K562 (cell line): ENCODE measurements at regions not wholly inside any gene's neighbourhood (a gene's known extent, or its start where the extent isn't known, plus 50 kb on each side); places are given as distances from the start of the nearest gene placed in this dataset.

Source experiments
- ATAC-seq: fragments of 200-7000 bp; cut with Tn5 transposase; 3 replicates; pipeline ENCODE4 v1.9.1; 2020; ENCODE audit warnings: moderate library complexity
- BruUV-seq: library from RNA; stranded (reverse); fragments of 400-500 nt; replicated peaks from 2 replicates; lab custom pipeline; 2021; lab: Mats Ljungman, UMichigan
- CTCF ChIA-PET: fragments of 300-600 bp; formaldehyde crosslinking; extraction: SDS; loops from one replicate; lab custom pipeline; 2021; ENCODE audit warnings: low intra/inter-chr PET ratio; lab: Yijun Ruan, JAX
- POLR2A ChIA-PET: fragments of 300-600, 350-650 bp; sonication (Branson Sonifier 250); formaldehyde crosslinking; extraction: SDS; loops from one replicate; lab custom pipeline; 2021; ENCODE audit warnings: antibody characterized with exemption, inconsistent platforms; lab: Yijun Ruan, JAX
- DNase-seq, 4 experiments: peaks; one replicate each; pipeline versions ENCODE4 v3.0.0 to v3.0.0-alpha.2; 2011 to 2018; ENCODE audit warnings: low spot score in 3 of 4, mixed read lengths in 3 of 4; ENCODE audit errors: extremely low read depth in 1 of 4
- FAIRE-seq: peaks from 2 replicates; lab custom pipeline; 2011; peaks lifted over from hg19 to GRCh38; lab: Jason Lieb, UNC
- H2AFZ ChIP-seq: 2 replicates; pipeline ENCODE4 v1.6.0; 2011; ENCODE audit warnings: low read depth, low read length, control low read depth, inconsistent platforms
- H3K27ac ChIP-seq: fragments of 200-600 bp; 3 replicates; pipeline ENCODE4 v1.8.0; 2011; ENCODE audit warnings: low read depth, mild to moderate bottlenecking, control low read depth, inconsistent platforms, low read length, moderate library complexity, mixed read lengths; ENCODE audit errors: extremely low read depth
- H3K27me3 ChIP-seq, 2 experiments: fragments of 300-600 bp in 1 of 2; 2 replicates in 1 of 2; 3 replicates in 1 of 2; pipeline versions ENCODE4 v1.6.0 to v1.8.0; 2011; ENCODE audit warnings: inconsistent platforms in 2 of 2, low read length in 2 of 2, mild to moderate bottlenecking in 1 of 2, mixed read lengths in 1 of 2, moderate library complexity in 1 of 2; ENCODE audit not compliant: control insufficient read depth in 2 of 2, insufficient read depth in 2 of 2
- H3K36me3 ChIP-seq: fragments of 300-600 bp; 3 replicates; pipeline ENCODE4 v1.8.0; 2011; ENCODE audit warnings: mild to moderate bottlenecking, low read length, inconsistent platforms; ENCODE audit not compliant: control insufficient read depth, insufficient read depth
- H3K4me1 ChIP-seq, 2 experiments: fragments of 200-600 bp in 1 of 2; replicated peaks in 1 of 2; 2 replicates in 1 of 2; 3 replicates in 1 of 2; pipeline versions ENCODE4 v1.5.1 to v1.8.0; 2011; ENCODE audit warnings: inconsistent platforms in 2 of 2, low read length in 2 of 2, mild to moderate bottlenecking in 1 of 2, mixed read lengths in 1 of 2, moderate library complexity in 1 of 2; ENCODE audit not compliant: control insufficient read depth in 2 of 2, insufficient read depth in 2 of 2
- H3K4me2 ChIP-seq: 2 replicates; pipeline ENCODE4 v1.6.1; 2011; ENCODE audit warnings: low read length, control low read depth, inconsistent platforms, mixed read lengths; ENCODE audit not compliant: insufficient read depth
- H3K4me3 ChIP-seq: fragments of 200-600 bp; sonication (generic), shearing (Covaris generic); 2 replicates; pipeline ENCODE4 v1.5.1; 2016; ENCODE audit warnings: control low read depth, inconsistent platforms
- H3K79me2 ChIP-seq: fragments of 200-600 bp; 3 replicates; pipeline ENCODE4 v1.8.0; 2011; ENCODE audit warnings: low read length, inconsistent platforms; ENCODE audit not compliant: control insufficient read depth, insufficient read depth
- H3K9ac ChIP-seq, 2 experiments: 2 replicates each; pipeline versions ENCODE4 v1.6.0 to v1.6.1; 2011; ENCODE audit warnings: low read depth in 2 of 2, low read length in 2 of 2, control low read depth in 1 of 2, inconsistent platforms in 1 of 2, mild to moderate bottlenecking in 1 of 2, mixed read lengths in 1 of 2; ENCODE audit not compliant: insufficient read depth in 1 of 2
- H3K9me1 ChIP-seq: one replicate; pipeline ENCODE4 v1.6.0; 2011; ENCODE audit warnings: inconsistent platforms, mild to moderate bottlenecking, low read length, moderate library complexity; ENCODE audit not compliant: control insufficient read depth, insufficient read depth
- H3K9me3 ChIP-seq: replicated peaks from 2 replicates; pipeline ENCODE4 v1.5.1; 2011; ENCODE audit warnings: low read depth, low read length, inconsistent platforms; ENCODE audit not compliant: control insufficient read depth, insufficient read depth
- H4K20me1 ChIP-seq: replicated peaks from 2 replicates; pipeline ENCODE4 v1.6.1; 2011; ENCODE audit warnings: low read length, inconsistent platforms, mixed read lengths; ENCODE audit not compliant: control insufficient read depth, insufficient read depth
- BRD9 ChIP-seq: fragments of 450-650 bp; IDR thresholded peaks from 2 replicates; pipeline ENCODE4 v1.6.1; 2018; ENCODE audit warnings: low read depth; ENCODE audit not compliant: partially characterized antibody
- CREBBP ChIP-seq: IDR thresholded peaks from one replicate; pipeline ENCODE4 v1.6.1; 2012; ENCODE audit warnings: low read depth, mild to moderate bottlenecking, control low read depth, inconsistent platforms, low read length
- GABPA ChIP-seq: fragments of 200-800 bp; sonication (Bioruptor generic); conservative IDR thresholded peaks from 2 replicates; pipeline ENCODE4 v1.6.1; 2016; ENCODE audit warnings: low read depth, missing genetic modification characterization, missing compliant biosample characterization
- IFI16 ChIP-seq: fragments of 250-450 bp; sonication (Bioruptor Pico); IDR thresholded peaks from 2 replicates; pipeline ENCODE4 v2.1.2; 2022; ENCODE audit warnings: mild to moderate bottlenecking, inconsistent platforms
- MAZ ChIP-seq, 2 experiments: fragments of 450-650 bp in 1 of 2; sonication (generic) in 1 of 2; formaldehyde crosslinking; IDR thresholded peaks in 1 of 2; conservative IDR thresholded peaks in 1 of 2; 2 replicates each; pipeline versions ENCODE4 v1.4.0 to v1.5.0; 2020; ENCODE audit warnings: mild to moderate bottlenecking in 1 of 2, missing genetic modification reagents in 1 of 2
- MBD2 ChIP-seq: sonication (generic); IDR thresholded peaks from 2 replicates; pipeline ENCODE4 v1.6.1; 2016; ENCODE audit warnings: low read depth, borderline replicate concordance
- NR4A1 ChIP-seq, 2 experiments: fragments of 250-450 bp in 1 of 2; fragments of 450-650 bp in 1 of 2; sonication (Bioruptor Pico) in 1 of 2; IDR thresholded peaks; 2 replicates each; pipeline versions ENCODE4 v1.4.0 to v1.6.1; 2016 to 2020; ENCODE audit warnings: mild to moderate bottlenecking in 2 of 2, missing compliant biosample characterization in 1 of 2, missing genetic modification characterization in 1 of 2, moderate library complexity in 1 of 2
- SPI1 ChIP-seq: IDR thresholded peaks from 2 replicates; pipeline ENCODE4 v1.6.1; 2011; ENCODE audit warnings: low read depth, low read length, control low read depth, borderline replicate concordance
- U2AF1 ChIP-seq: fragments of 200-400 bp; formaldehyde crosslinking; optimal IDR thresholded peaks from 2 replicates; pipeline ENCODE3; 2017; ENCODE audit warnings: mild to moderate bottlenecking, low read depth, low read length, moderate library complexity
- ZFP1 ChIP-seq: fragments of 450-650 bp; formaldehyde crosslinking; IDR thresholded peaks from 2 replicates; pipeline ENCODE4 v1.4.0; 2020; ENCODE audit warnings: mild to moderate bottlenecking, mixed read lengths
- ZNF184 ChIP-seq: sonication (generic); formaldehyde crosslinking; IDR thresholded peaks from 2 replicates; pipeline ENCODE4 v1.5.0; 2020; ENCODE audit warnings: missing genetic modification reagents
- ZNF263 ChIP-seq: sonication (generic); formaldehyde crosslinking; IDR thresholded peaks from 2 replicates; pipeline ENCODE4 v1.8.0; 2022; ENCODE audit warnings: mild to moderate bottlenecking, missing genetic modification reagents, borderline replicate concordance
- ZNF3 ChIP-seq: fragments of 250-450 bp; sonication (Bioruptor Pico); IDR thresholded peaks from 2 replicates; pipeline ENCODE4 v1.5.0; 2021; ENCODE audit warnings: mild to moderate bottlenecking, moderate library complexity
- in situ Hi-C: fragments of 300-500 bp; cut with MboI; formaldehyde crosslinking; loops from 4 replicates; pipeline ENCODE4 v1.15.0; 2018; ENCODE audit warnings: inconsistent platforms, mixed read lengths
- intact Hi-C: fragments of 100-400 bp; cut with micrococcal nuclease; formaldehyde crosslinking; loops from 2 replicates; pipeline ENCODE4 v1.14.2; 2022
- TF ChIP-seq, protein P1 (sequence below): fragments of 450-650 bp; IDR thresholded peaks from 2 replicates; pipeline ENCODE4 v1.7.1; 2018; ENCODE audit warnings: mild to moderate bottlenecking, low read depth; ENCODE audit not compliant: partially characterized antibody
- TF ChIP-seq, protein P2 (sequence below), 2 experiments: fragments of 250-450 bp in 1 of 2; fragments of 450-650 bp in 1 of 2; sonication (Bioruptor Pico) in 1 of 2; IDR thresholded peaks; 2 replicates each; pipeline versions ENCODE4 v1.6.1 to v1.8.0; 2016 to 2021; ENCODE audit warnings: mild to moderate bottlenecking in 2 of 2, moderate library complexity in 2 of 2, missing compliant biosample characterization in 1 of 2, missing genetic modification characterization in 1 of 2
- TF ChIP-seq, protein P3 (sequence below): fragments of 450-650 bp; formaldehyde crosslinking; IDR thresholded peaks from 2 replicates; pipeline ENCODE4 v1.4.0; 2022; ENCODE audit warnings: mild to moderate bottlenecking, moderate library complexity
- TF ChIP-seq, protein P4 (sequence below), 3 experiments: fragments of 200-800 bp in 1 of 3; sonication (Bioruptor generic) in 1 of 3; sonication (generic) in 1 of 3; formaldehyde crosslinking in 1 of 3; IDR thresholded peaks; 2 replicates each; pipeline versions ENCODE4 v1.6.1 to v1.8.0; 2016 to 2022; ENCODE audit warnings: mild to moderate bottlenecking in 2 of 3, missing compliant biosample characterization in 2 of 3, missing genetic modification characterization in 2 of 3, missing genetic modification reagents in 1 of 3

DNA sequence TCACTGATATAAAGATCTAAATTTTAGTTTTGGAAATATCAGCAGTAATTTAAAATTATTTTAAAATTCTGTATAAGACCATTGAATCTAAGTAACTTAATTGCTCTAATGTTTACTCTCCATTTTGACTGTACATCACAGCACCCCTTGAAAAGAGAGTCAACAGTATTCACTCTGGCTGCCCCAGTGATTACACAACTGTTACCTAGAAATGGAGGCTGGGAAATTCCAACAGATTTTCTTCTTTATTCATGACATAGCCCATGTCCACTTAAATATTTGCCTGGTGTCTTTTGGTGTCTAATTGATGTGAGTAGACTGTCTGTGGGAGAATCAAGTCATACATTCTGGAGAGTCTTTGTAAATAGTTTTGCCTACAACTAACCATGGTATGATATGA, 301.8 kb upstream of the CDH6 start:
- ATAC-seq, result no peak
- no peak for FAIRE-seq
- no peaks in the 10 kb centered on the region for H3K36me3 ChIP-seq
- H3K9me3 ChIP-seq, result no peaks in the 10 kb centered on the region; the same call in 1 of the 2 replicates
- CTCF ChIA-PET, result no interaction called here
- no peaks in the 10 kb centered on the region for H3K4me1 ChIP-seq
- no peaks in the 10 kb centered on the region for H3K27me3 ChIP-seq
- POLR2A ChIA-PET, result no interaction called here
- H3K27ac ChIP-seq, result no peak overlapping the region
- no peak overlapping the region for H2AFZ ChIP-seq
- in situ Hi-C loops, result no loop called here
- no peak overlapping the region for H3K4me2 ChIP-seq
- BruUV-seq, result no TSS peak
- intact Hi-C loops, result no loop called here
- no peak for DNase-seq
- no peaks in the 10 kb centered on the region for H3K9me1 ChIP-seq
- H3K79me2 ChIP-seq, result no peaks in the 10 kb centered on the region
- H3K4me3 ChIP-seq, result no peak overlapping the region
- H4K20me1 ChIP-seq, result no peaks in the 10 kb centered on the region
- no peak overlapping the region for H3K9ac ChIP-seq
- no peak for TF ChIP-seq ZFP1 (CRISPR knock-in tag)
- TF ChIP-seq GABPA (tag), result no peak
- no peak for TF ChIP-seq CREBBP
- no peak for TF ChIP-seq MAZ (CRISPR knock-in tag; conservative IDR thresholded peaks at IDR 0.05 in 1 of 2, IDR thresholded peaks at IDR 0.05 in 1 of 2)
- TF ChIP-seq, protein P1, sequence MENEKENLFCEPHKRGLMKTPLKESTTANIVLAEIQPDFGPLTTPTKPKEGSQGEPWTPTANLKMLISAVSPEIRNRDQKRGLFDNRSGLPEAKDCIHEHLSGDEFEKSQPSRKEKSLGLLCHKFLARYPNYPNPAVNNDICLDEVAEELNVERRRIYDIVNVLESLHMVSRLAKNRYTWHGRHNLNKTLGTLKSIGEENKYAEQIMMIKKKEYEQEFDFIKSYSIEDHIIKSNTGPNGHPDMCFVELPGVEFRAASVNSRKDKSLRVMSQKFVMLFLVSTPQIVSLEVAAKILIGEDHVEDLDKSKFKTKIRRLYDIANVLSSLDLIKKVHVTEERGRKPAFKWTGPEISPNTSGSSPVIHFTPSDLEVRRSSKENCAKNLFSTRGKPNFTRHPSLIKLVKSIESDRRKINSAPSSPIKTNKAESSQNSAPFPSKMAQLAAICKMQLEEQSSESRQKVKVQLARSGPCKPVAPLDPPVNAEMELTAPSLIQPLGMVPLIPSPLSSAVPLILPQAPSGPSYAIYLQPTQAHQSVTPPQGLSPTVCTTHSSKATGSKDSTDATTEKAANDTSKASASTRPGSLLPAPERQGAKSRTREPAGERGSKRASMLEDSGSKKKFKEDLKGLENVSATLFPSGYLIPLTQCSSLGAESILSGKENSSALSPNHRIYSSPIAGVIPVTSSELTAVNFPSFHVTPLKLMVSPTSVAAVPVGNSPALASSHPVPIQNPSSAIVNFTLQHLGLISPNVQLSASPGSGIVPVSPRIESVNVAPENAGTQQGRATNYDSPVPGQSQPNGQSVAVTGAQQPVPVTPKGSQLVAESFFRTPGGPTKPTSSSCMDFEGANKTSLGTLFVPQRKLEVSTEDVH, result no peak
- TF ChIP-seq ZNF263 (CRISPR knock-in tag), result no peak
- no peak for TF ChIP-seq ZNF3 (CRISPR knock-in tag)
- TF ChIP-seq, protein P2, sequence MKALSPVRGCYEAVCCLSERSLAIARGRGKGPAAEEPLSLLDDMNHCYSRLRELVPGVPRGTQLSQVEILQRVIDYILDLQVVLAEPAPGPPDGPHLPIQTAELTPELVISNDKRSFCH (CRISPR knock-in tag; IDR thresholded peaks at IDR 0.05), result no peak
- TF ChIP-seq, protein P2 (tag; IDR thresholded peaks at IDR 0.05), result no peak
- TF ChIP-seq, protein P3, sequence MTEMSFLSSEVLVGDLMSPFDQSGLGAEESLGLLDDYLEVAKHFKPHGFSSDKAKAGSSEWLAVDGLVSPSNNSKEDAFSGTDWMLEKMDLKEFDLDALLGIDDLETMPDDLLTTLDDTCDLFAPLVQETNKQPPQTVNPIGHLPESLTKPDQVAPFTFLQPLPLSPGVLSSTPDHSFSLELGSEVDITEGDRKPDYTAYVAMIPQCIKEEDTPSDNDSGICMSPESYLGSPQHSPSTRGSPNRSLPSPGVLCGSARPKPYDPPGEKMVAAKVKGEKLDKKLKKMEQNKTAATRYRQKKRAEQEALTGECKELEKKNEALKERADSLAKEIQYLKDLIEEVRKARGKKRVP (CRISPR knock-in tag), result no peak
- TF ChIP-seq MBD2, result no peak
- no peak for TF ChIP-seq SPI1
- no peak for TF ChIP-seq IFI16 (CRISPR knock-in tag)
- TF ChIP-seq BRD9, result no peak
- no peak for TF ChIP-seq U2AF1
- no peak for TF ChIP-seq NR4A1 (CRISPR knock-in tag; IDR thresholded peaks at IDR 0.05)
- no peak for TF ChIP-seq NR4A1 (tag; IDR thresholded peaks at IDR 0.05)
- no peak for TF ChIP-seq ZNF184 (CRISPR knock-in tag)
- TF ChIP-seq, protein P4, sequence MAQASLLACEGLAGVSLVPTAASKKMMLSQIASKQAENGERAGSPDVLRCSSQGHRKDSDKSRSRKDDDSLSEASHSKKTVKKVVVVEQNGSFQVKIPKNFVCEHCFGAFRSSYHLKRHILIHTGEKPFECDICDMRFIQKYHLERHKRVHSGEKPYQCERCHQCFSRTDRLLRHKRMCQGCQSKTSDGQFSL (CRISPR knock-in tag; IDR thresholded peaks at IDR 0.05), result no peak
- TF ChIP-seq, protein P4 (tag; IDR thresholded peaks at IDR 0.05), result no peak
